H1 (cell line): ENCODE measurements at regions not wholly inside any gene's neighbourhood (a gene's known extent, or its start where the extent isn't known, plus 50 kb on each side); places are given as distances from the start of the nearest gene placed in this dataset.
A peak's percentile ranks its signal among the peaks of the same experiment; 100 is the strongest.

Experiments
- CTCF ChIA-PET: fragments of 300-600 bp; sonication (Branson Sonifier 250); formaldehyde crosslinking; loops from one replicate; lab custom pipeline; 2021; ENCODE audit not compliant: partially characterized antibody; lab: Charles Lee
- POLR2A ChIA-PET: fragments of 300-600 bp; sonication (Branson Sonifier 250); formaldehyde crosslinking; loops from one replicate; lab custom pipeline; 2021; ENCODE audit warnings: inconsistent platforms; ENCODE audit not compliant: partially characterized antibody; lab: Charles Lee
- DNase-seq, 2 experiments: peaks; one replicate each; pipeline versions ENCODE4 v3.0.0 to v3.0.0-alpha.2; 2010 to 2022; ENCODE audit warnings: low spot score in 2 of 2, low read depth in 1 of 2, mixed read lengths in 1 of 2
- FAIRE-seq: peaks from 2 replicates; lab custom pipeline; 2011; peaks lifted over from hg19 to GRCh38; lab: Jason Lieb, UNC
- H2AFZ ChIP-seq: 2 replicates; pipeline ENCODE4 v1.8.1; 2012; ENCODE audit warnings: low read length, inconsistent platforms
- H2AK5ac ChIP-seq: 2 replicates; pipeline ENCODE4 v1.6.1; 2013; ENCODE audit warnings: low read depth, low read length
- H2BK120ac ChIP-seq: replicated peaks from 2 replicates; pipeline ENCODE3; 2013; ENCODE audit warnings: low read depth, low read length, inconsistent platforms
- H2BK12ac ChIP-seq: 2 replicates; pipeline ENCODE4 v1.6.1; 2013; ENCODE audit warnings: low read depth, low read length
- H2BK15ac ChIP-seq: 2 replicates; pipeline ENCODE4 v1.6.1; 2013; ENCODE audit warnings: low read length
- H2BK20ac ChIP-seq: 2 replicates; pipeline ENCODE4 v1.6.1; 2013; ENCODE audit warnings: low read length
- H2BK5ac ChIP-seq: 2 replicates; pipeline ENCODE4 v1.6.1; 2013; ENCODE audit warnings: low read depth, low read length
- H3K14ac ChIP-seq: 2 replicates; pipeline ENCODE4 v1.6.1; 2013; ENCODE audit warnings: inconsistent platforms; ENCODE audit not compliant: insufficient read length
- H3K18ac ChIP-seq: 2 replicates; pipeline ENCODE4 v1.6.1; 2013; ENCODE audit warnings: low read length; ENCODE audit errors: extremely low read depth
- H3K23ac ChIP-seq: 2 replicates; pipeline ENCODE4 v1.6.1; 2013; ENCODE audit warnings: inconsistent platforms; ENCODE audit not compliant: insufficient read length
- H3K23me2 ChIP-seq: 2 replicates; pipeline ENCODE4 v1.6.1; 2013; ENCODE audit warnings: low read depth, low read length
- H3K27ac ChIP-seq: 2 replicates; pipeline ENCODE4 v1.6.1; 2011; ENCODE audit warnings: low read depth, low read length, inconsistent platforms
- H3K27me3 ChIP-seq, 4 experiments: replicated peaks in 1 of 4; 1 replicate in 1 of 4; 2 replicates in 3 of 4; pipeline versions ENCODE4 v1.6.1 to v1.8.1; 2011 to 2013; ENCODE audit warnings: low read length in 3 of 4, mild to moderate bottlenecking in 3 of 4, inconsistent platforms in 2 of 4, mixed read lengths in 2 of 4, moderate library complexity in 1 of 4; ENCODE audit not compliant: control insufficient read depth in 3 of 4, insufficient read depth in 3 of 4; ENCODE audit errors: extremely low read depth in 1 of 4
- H3K36me3 ChIP-seq, 4 experiments: 2 replicates each; pipeline versions ENCODE4 v1.6.1 to v1.8.1; 2011 to 2013; ENCODE audit warnings: mild to moderate bottlenecking in 4 of 4, low read length in 3 of 4, moderate library complexity in 2 of 4, control low read depth in 1 of 4, inconsistent platforms in 1 of 4; ENCODE audit not compliant: insufficient read depth in 4 of 4, control insufficient read depth in 2 of 4
- H3K4ac ChIP-seq: replicated peaks from 2 replicates; pipeline ENCODE3; 2013; ENCODE audit warnings: low read length, low read depth, mixed read lengths, inconsistent platforms; ENCODE audit not compliant: insufficient read length
- H3K4me1 ChIP-seq, 4 experiments: replicated peaks in 1 of 4; 1 replicate in 1 of 4; 2 replicates in 3 of 4; pipeline versions ENCODE4 v1.6.1 to v1.8.1; 2011 to 2013; ENCODE audit warnings: low read length in 3 of 4, inconsistent platforms in 2 of 4, mixed read lengths in 1 of 4; ENCODE audit not compliant: insufficient read depth in 4 of 4, control insufficient read depth in 3 of 4
- H3K4me2 ChIP-seq, 2 experiments: 2 replicates each; pipeline versions ENCODE4 v1.6.1 to v1.8.1; 2011 to 2013; ENCODE audit warnings: low read depth in 2 of 2, low read length in 2 of 2, control low read depth in 1 of 2, inconsistent platforms in 1 of 2, mild to moderate bottlenecking in 1 of 2; ENCODE audit not compliant: insufficient read depth in 1 of 2
- H3K4me3 ChIP-seq, 4 experiments: fragments of 200-600, 300-600 bp in 1 of 4; sonication (generic), shearing (Covaris generic), sonication (Bioruptor Twin) in 1 of 4; 2 replicates each; pipeline versions ENCODE4 v1.5.1 to v1.8.1; 2011 to 2016; ENCODE audit warnings: low read length in 4 of 4, low read depth in 3 of 4, control low read depth in 2 of 4, inconsistent platforms in 2 of 4, mild to moderate bottlenecking in 2 of 4, mixed read lengths in 1 of 4, moderate library complexity in 1 of 4; ENCODE audit not compliant: insufficient read depth in 2 of 4; ENCODE audit errors: extremely low read depth in 1 of 4
- H3K56ac ChIP-seq: replicated peaks from 2 replicates; pipeline ENCODE3; 2013; ENCODE audit warnings: low read depth, mild to moderate bottlenecking, mixed read lengths, low read length, inconsistent platforms; ENCODE audit not compliant: insufficient read length
- H3K79me1 ChIP-seq: 2 replicates; pipeline ENCODE4 v1.6.1; 2013; ENCODE audit warnings: low read depth, low read length, control low read depth
- H3K79me2 ChIP-seq, 2 experiments: 2 replicates each; pipeline versions ENCODE4 v1.6.1 to v1.8.1; 2012 to 2013; ENCODE audit warnings: low read length in 2 of 2, mild to moderate bottlenecking in 2 of 2, inconsistent platforms in 1 of 2; ENCODE audit not compliant: insufficient read depth in 2 of 2, control insufficient read depth in 1 of 2
- H3K9ac ChIP-seq, 4 experiments: replicated peaks in 1 of 4; 1 replicate in 1 of 4; 2 replicates in 3 of 4; pipeline versions ENCODE4 v1.6.1 to v1.8.1; 2011 to 2013; ENCODE audit warnings: low read depth in 3 of 4, low read length in 3 of 4, control low read depth in 2 of 4, mild to moderate bottlenecking in 2 of 4, moderate library complexity in 2 of 4, inconsistent platforms in 1 of 4; ENCODE audit errors: extremely low read depth in 1 of 4
- H3K9me3 ChIP-seq, 2 experiments: 2 replicates each; pipeline versions ENCODE4 v1.6.1 to v1.8.1; 2012 to 2013; ENCODE audit warnings: mild to moderate bottlenecking in 2 of 2, moderate library complexity in 2 of 2, control low read depth in 1 of 2, inconsistent platforms in 1 of 2, low read depth in 1 of 2, low read length in 1 of 2, mixed read lengths in 1 of 2; ENCODE audit not compliant: insufficient read depth in 2 of 2
- H4K20me1 ChIP-seq, 2 experiments: replicated peaks in 1 of 2; 2 replicates each; pipeline versions ENCODE3 to v1.8.1; 2011 to 2013; ENCODE audit warnings: inconsistent platforms in 2 of 2, low read length in 2 of 2, mild to moderate bottlenecking in 1 of 2; ENCODE audit not compliant: insufficient read depth in 2 of 2, control insufficient read depth in 1 of 2
- H4K5ac ChIP-seq: 2 replicates; pipeline ENCODE4 v1.6.1; 2013; ENCODE audit warnings: low read length, low read depth, mixed read lengths, inconsistent platforms; ENCODE audit not compliant: insufficient read length
- H4K8ac ChIP-seq: 2 replicates; pipeline ENCODE4 v1.8.0; 2013; ENCODE audit warnings: mild to moderate bottlenecking, moderate library complexity, low read length, inconsistent platforms; ENCODE audit not compliant: insufficient read depth; ENCODE audit errors: extremely low read depth
- H4K91ac ChIP-seq: replicated peaks from 2 replicates; pipeline ENCODE3; 2013; ENCODE audit warnings: low read length, mixed read lengths, inconsistent platforms; ENCODE audit not compliant: insufficient read length
- ASH2L ChIP-seq: fragments of 200-600, 300-600 bp; sonication (generic); IDR thresholded peaks from one replicate; pipeline ENCODE4 v1.7.1; 2017; ENCODE audit warnings: low read length
- BRCA1 ChIP-seq: IDR thresholded peaks from 2 replicates; pipeline ENCODE4 v1.6.1; 2012; ENCODE audit warnings: low read depth, low read length, improper control_type of control experiment
- CTBP2 ChIP-seq: IDR thresholded peaks from 2 replicates; pipeline ENCODE4 v1.7.0; 2011; ENCODE audit warnings: borderline replicate concordance, mild to moderate bottlenecking, moderate library complexity, mixed read lengths, low read length; ENCODE audit not compliant: insufficient read depth, insufficient read length
- EGR1 ChIP-seq: IDR thresholded peaks from 2 replicates; pipeline ENCODE4 v1.6.1; 2011; ENCODE audit warnings: low read depth, low read length, borderline replicate concordance
- EP300 ChIP-seq, 2 experiments: IDR thresholded peaks; 1 replicate in 1 of 2; 2 replicates in 1 of 2; pipeline ENCODE4 v1.6.1; 2011 to 2012; ENCODE audit warnings: low read depth in 2 of 2, low read length in 2 of 2, mild to moderate bottlenecking in 2 of 2, borderline replicate concordance in 1 of 2, inconsistent platforms in 1 of 2, moderate library complexity in 1 of 2
- GTF2F1 ChIP-seq: IDR thresholded peaks from 2 replicates; pipeline ENCODE4 v1.6.1; 2012; ENCODE audit warnings: low read depth, low read length, improper control_type of control experiment, borderline replicate concordance
- HDAC6 ChIP-seq: IDR thresholded peaks from one replicate; pipeline ENCODE4 v1.7.1; 2012; ENCODE audit warnings: low read depth, mild to moderate bottlenecking, inconsistent platforms, low read length, moderate library complexity
- RXRA ChIP-seq: IDR thresholded peaks from 2 replicates; pipeline ENCODE4 v1.6.1; 2011; ENCODE audit warnings: low read depth, mild to moderate bottlenecking, low read length, moderate library complexity; ENCODE audit not compliant: insufficient read depth
- SP1 ChIP-seq: IDR thresholded peaks from 2 replicates; pipeline ENCODE4 v1.6.1; 2011; ENCODE audit warnings: low read depth, low read length
- WGBS, 2 experiments: shearing (Covaris generic) in 1 of 2; methylation state at CpG; one replicate each; pipeline versions ENCODE4 v1.1.6 to v1.1.7; 2013 to 2015; ENCODE audit warnings: low lambda C conversion rate in 2 of 2, mixed read lengths in 2 of 2, inconsistent platforms in 1 of 2, low coverage in 1 of 2, missing lambda C conversion rate in 1 of 2; ENCODE audit not compliant: insufficient replicate concordance in 2 of 2, insufficient coverage in 1 of 2, insufficient read length in 1 of 2; ENCODE audit errors: extremely low coverage in 1 of 2, missing lambda C conversion rate in 1 of 2; 5-methylcytosine and 5-hydroxymethylcytosine counted together
- TF ChIP-seq, protein P1 (sequence below): IDR thresholded peaks from 2 replicates; pipeline ENCODE4 v1.6.1; 2012; ENCODE audit warnings: low read length, inconsistent platforms
- TF ChIP-seq, protein P2 (sequence below): IDR thresholded peaks from 2 replicates; pipeline ENCODE4 v1.6.1; 2011; ENCODE audit warnings: low read length, improper control_type of control experiment

DNA sequence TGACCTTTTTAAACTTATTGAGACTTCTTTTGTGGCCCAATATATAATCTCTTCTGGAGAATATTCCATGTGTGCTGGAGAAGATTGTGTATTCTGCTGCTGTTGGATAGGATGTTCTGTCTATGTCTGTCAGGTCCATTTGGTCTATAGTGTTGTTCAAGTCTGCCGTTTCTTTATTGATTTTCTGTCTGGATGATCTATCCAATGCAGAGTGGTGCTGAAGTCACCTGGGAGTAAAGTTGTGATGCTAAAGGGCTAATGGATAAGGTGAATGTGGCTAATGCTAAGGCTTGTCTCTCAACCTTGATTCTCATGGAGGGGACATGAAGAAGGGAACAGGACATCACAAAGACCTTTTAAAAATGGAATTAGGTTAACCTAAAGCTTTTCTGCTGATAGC, 72.0 kb upstream of the AP1S2 start:
- Histone ChIP-seq H3K23ac (no peak overlapping the region), H4K8ac (no peak overlapping the region), H3K4me2 (no peak overlapping the region), H2AK5ac (no peak overlapping the region), H3K14ac (no peak overlapping the region), H3K56ac (no peak overlapping the region), H3K4me1 (peaks cover 0 to 6% (median 0%) of the 10 kb centered on the region in 4 experiments; a peak in 1 of 7 replicates), H2AFZ (no peak overlapping the region), H3K36me3 (no peaks in the 10 kb centered on the region), H3K79me1 (no peaks in the 10 kb centered on the region), H2BK20ac (no peak overlapping the region), H2BK5ac (no peak overlapping the region), H3K79me2 (no peaks in the 10 kb centered on the region), H3K9me3 (no peaks in the 10 kb centered on the region), H3K27me3 (no peaks in the 10 kb centered on the region), H2BK120ac (no peak overlapping the region), H3K4ac (no peak overlapping the region), H4K20me1 (no peaks in the 10 kb centered on the region), H3K4me3 (no peak overlapping the region), H4K91ac (no peak overlapping the region), H3K18ac (no peak overlapping the region), H3K27ac (no peak overlapping the region), H4K5ac (no peak overlapping the region), H2BK15ac (no peak overlapping the region), H3K9ac (no peak overlapping the region), H3K23me2 (no peaks in the 10 kb centered on the region), H2BK12ac (no peak overlapping the region)
- ChIA-PET CTCF (no interaction called here), POLR2A (no interaction called here)
- no peak for DNase-seq
- 89% methylated on average over 1 of the region's 1 CpG; no CpG with 5 or more reads in 1 of the 2 experiments for WGBS, 2 experiments
- peak; percentile 28 for FAIRE-seq
- TF ChIP-seq ASH2L (no peak), RXRA (no peak), EP300 (IDR thresholded peaks at IDR 0.05; ENCODE audit: borderline replicate concordance in 1 of 2, low read depth in 2 of 2, low read length in 2 of 2) (no peak), HDAC6 (no peak), BRCA1 (no peak), GTF2F1 (no peak), SP1 (no peak), EGR1 (no peak), CTBP2 (no peak)
- TF ChIP-seq, protein P1, sequence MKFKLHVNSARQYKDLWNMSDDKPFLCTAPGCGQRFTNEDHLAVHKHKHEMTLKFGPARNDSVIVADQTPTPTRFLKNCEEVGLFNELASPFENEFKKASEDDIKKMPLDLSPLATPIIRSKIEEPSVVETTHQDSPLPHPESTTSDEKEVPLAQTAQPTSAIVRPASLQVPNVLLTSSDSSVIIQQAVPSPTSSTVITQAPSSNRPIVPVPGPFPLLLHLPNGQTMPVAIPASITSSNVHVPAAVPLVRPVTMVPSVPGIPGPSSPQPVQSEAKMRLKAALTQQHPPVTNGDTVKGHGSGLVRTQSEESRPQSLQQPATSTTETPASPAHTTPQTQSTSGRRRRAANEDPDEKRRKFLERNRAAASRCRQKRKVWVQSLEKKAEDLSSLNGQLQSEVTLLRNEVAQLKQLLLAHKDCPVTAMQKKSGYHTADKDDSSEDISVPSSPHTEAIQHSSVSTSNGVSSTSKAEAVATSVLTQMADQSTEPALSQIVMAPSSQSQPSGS, result no peak
- TF ChIP-seq, protein P2, sequence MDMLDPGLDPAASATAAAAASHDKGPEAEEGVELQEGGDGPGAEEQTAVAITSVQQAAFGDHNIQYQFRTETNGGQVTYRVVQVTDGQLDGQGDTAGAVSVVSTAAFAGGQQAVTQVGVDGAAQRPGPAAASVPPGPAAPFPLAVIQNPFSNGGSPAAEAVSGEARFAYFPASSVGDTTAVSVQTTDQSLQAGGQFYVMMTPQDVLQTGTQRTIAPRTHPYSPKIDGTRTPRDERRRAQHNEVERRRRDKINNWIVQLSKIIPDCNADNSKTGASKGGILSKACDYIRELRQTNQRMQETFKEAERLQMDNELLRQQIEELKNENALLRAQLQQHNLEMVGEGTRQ, result no peak
